ENCODE measurements at regions not wholly inside any gene's neighbourhood (a gene's known extent, or its start where the extent isn't known, plus 50 kb on each side); places are given as distances from the start of the nearest gene placed in this dataset.
"Not testable (repeated sequence)": the region's sequence is repeated elsewhere in the genome, so short reads cannot be mapped to it uniquely, and the experiment has no call there.

DNA sequence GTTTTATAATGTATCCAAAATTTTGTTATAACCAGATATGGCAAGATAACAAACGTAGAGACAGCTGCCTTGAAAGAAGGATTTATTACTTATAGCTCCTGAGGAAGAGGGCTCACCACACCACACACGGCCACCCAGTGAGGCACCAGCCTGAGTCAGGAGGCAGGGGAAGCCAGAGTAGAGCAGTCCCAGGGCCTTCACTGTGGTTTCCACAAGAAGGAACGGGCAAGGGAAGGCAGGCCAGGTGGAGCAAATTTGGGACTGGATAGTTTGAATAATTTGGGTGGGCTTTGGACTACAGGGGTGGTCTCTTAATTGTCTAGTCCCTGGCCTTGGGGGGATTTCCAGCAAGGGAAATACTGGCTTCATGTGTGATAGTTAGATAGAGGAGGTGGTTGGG is 72.5 kb downstream of the RRAGC start:
- no peak for DNase-seq

DNA sequence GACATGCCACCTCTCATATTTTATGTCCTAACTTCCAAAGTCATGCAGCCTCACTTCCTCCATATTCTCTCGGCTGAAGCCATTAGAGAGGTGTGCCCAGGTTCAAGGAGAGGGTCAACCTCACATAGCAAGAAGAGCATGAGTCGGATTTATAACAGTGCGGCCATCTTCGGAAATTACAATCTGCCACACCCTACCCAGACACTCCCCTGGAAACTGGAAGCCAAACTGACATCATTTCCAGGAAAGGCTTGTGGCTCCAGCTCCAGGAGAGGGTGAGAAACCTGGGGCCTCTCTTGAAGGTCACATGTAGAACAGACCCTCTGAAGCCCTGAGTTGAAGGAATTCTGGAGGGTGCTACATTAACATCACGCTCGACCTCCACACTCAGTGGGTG is 73.5 kb downstream of the RRAGC start:
- DNase-seq: no peak

DNA sequence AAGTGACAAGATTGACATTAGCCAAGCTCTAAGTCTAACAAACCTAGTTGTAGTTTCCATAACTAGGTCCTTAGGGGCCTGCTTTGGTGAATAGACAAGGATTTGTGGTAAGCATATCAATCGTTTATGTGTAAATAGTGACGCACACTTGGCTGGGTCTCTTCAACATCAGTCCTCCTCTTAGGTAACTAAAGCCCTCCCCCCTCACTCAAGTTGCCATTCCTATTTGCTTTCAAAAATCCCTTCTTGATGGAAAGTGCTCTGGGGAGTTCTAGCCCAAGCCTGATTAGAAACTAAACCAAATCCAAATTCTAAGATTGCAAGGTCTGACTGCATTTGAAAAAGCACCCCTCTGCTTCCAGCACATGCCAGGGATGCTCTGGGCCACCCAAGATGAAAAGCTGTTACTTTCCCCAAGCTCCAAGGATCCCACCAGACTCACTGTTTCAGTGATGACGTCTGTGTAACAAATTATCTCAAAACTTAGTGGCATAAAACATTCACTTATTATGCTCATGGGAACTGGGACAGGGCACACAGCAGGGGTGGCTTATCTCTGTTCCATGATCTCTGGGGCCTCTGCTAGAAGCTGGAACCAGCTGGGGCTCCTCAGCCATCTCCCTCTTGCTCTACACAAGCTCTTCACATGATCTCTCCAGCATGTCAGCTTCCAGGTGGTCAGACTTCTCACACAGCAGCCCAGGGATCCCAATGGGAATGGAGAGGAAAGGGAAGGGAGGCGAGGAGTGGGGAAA is 74.1 kb downstream of the RRAGC start:
- no peak for DNase-seq

DNA sequence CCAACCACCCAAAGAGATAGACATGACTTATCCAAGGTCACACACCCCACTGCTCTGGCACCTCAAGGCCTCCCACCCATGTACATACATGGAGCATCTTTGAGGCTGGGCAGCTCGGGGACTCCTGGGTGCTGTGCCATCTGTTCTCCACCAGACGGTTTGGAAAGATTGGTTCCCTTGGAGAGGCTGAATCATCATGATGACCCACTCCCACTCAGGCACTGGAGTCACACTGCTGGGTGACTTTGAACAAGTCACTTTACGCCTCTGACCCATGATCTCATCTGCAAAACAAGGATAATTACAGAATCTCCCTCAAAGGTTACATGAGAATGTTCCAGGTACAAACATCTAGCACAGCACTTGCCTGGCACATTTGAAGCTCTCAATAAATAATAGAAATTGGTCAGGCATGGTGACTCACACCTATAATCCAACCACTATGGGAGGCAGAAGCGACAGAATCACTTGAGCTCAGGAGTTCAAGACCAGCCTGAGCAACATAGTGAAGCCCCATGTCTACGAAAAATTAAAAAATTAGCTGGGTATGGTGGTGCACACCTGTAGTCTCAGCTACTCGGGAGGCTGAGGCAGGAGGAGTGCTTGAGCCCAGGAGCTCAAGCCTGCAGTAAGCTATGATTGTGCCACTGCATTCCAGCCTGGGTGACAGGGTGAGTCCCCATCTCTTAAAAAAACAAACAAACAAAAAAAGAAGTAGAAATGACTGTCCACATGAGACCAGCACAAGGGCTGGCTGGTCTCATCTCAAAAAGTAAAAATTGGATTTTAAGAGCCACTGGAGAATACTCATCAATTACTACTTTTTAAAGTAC is 74.9 kb downstream of the RRAGC start:
- no peak for DNase-seq

DNA sequence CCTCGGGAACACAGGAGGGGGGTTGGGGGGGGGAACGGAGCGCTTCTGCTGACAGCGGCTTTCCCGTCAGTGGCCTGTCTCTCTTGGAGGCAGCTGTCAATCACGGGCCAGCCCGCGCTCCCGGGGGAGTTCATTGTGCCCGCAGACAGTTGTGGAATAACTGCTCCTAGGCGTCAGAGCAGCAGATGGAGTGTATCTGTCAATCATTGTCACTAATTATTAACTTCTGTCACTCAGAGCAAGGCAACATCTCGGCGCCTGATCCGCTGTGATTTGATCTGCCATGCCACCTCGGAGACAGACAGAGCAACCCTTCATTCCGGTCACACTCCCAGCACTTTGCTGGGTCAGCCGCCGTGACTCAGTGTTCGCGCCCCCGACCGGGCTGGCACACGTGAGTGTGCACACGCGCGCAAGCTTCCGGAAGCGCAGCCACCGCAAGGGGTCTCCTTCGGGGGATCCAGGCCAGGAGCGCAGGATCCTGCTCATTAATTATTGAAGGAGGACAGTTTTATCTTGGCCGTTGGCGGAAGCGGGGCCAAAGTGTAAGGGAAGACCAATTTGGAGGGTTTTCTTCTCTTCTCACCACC is 75.8 kb downstream of the RRAGC start:
- DNase-seq: no peak

DNA sequence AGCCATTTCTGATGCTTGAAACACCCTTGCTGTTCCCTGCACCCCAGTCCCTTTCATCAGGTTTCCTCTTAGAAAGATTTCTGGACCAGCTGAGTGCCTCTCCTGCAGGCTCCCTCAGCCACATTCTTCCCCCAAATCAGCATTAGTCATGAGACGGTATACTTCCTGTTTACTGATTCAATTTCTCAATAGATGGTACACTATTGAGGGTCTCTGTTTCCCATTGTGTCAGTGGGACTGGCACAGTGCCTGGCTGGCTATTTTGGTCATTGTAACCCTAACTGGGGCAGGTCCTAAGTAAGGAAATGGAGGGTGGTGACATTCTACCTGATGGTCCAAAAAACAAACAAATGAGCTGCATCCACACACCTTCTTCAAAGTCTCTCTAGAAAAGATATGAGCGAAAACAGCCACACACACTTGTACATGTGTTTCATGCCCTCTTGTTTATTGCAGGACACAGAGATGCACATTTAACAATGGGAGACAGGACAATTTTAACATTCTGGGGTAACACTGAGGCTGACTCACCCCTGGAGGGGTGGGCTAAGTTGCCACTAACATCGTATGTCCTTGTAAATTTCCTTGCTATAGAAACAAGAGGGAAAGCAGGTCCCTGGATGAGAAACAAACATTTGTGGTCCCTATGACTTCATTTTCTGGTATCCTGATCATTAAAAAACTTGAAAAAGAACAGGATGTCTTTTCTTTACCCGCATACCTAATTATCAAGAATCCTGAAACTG is 77.5 kb downstream of the RRAGC start:
- no peak for DNase-seq

DNA sequence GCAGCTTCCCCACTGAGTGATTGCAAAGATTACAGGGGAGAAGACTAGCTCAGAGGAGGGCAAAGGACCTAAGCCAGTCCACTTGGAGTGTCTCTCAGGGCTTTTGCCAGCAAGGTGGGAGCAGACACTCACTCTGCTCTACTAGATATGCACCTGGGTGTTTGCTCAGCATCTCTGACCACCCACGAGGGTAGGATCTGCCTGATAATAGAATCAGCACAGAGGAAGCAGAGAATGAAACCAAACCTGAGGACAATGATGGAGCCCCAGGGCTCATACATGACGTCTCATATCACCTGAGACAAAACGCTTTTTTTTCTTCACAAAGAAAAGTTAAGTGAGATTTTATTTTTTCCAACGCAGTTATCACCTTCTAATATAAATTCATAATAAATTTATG is 79.4 kb downstream of the RRAGC start:
- no peak for DNase-seq

DNA sequence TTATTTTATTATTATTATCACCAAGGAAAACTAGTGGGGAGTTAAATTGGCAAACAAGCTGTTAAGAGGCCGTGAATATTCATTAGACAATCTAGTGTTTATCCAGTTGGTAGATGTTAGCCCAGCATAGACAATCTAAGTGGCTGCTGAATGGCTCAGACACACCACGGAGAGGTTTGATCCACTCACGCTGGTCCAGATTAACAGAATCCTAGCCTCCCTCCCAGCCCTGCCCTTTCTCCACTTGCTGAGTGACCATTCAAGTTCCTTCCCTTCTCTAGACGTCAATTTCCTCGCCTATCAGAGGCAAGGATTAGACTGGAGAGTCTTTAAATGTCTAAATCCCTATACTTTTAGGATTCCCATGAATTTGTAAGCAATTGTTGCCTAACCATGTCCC is 80.1 kb downstream of the RRAGC start:
- no peak for DNase-seq

DNA sequence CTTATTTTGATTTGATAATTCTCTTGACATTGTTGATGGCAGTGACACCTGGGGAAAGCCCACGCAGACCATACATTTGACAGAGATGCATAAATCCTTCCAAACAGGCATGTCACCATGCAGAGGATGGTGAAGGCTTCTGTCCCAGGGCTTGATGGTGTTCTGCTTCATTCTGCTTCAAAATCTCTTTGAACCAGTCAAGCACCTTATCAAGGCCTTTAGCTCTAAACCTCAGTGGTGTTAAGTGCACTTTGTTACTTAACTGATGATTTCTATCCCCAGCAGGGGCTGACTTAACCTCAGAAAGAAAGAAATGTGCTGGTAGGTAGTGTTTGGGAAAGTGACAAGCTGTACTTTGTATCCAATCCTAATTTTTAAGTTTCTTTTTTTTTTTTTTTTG is 81.1 kb downstream of the RRAGC start:
- no peak for DNase-seq

DNA sequence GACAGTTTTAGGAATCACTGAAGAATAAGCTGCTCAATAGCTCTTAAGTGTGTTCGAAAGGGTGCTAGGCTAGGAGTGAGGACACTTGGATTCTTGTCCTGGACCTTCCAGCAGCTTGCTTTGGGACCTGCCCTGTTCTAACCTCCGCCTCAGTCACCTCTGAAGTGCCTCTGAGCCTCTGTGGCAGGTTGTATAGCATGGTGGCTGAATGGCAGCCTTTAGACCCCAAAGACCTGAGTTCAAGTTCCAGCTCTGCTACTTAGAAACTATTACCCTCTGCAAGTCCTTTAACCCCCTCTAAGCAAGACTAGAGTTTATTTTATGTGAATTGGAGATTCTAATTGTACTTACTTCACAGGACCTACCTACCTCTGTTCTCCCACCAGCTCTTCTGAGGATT is 81.5 kb downstream of the RRAGC start:
- DNase-seq: no peak

DNA sequence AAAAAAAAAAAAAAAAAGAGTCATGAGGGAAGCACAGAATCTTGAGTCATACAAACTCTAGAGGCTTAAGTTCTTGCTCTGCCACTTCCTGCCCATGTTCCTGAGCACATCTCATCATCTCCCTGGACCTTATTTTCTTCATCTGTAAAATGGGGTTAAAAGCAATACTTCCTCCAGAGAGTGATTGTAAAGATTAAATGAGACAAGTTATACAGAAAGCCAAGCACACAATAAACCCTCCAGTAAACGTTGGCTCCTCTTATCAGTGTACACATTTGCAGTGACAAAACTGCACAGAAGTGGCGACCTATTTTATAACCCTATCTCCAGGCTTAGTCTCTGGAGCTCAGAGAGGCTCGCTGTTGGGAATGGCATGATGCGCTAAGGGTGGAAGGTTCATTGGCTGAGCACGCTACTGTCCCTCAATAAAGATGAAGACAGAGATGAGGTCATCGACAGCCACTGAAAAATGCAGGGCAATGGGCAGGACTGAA is 82.1 kb downstream of the RRAGC start:
- DNase-seq: no peak

DNA sequence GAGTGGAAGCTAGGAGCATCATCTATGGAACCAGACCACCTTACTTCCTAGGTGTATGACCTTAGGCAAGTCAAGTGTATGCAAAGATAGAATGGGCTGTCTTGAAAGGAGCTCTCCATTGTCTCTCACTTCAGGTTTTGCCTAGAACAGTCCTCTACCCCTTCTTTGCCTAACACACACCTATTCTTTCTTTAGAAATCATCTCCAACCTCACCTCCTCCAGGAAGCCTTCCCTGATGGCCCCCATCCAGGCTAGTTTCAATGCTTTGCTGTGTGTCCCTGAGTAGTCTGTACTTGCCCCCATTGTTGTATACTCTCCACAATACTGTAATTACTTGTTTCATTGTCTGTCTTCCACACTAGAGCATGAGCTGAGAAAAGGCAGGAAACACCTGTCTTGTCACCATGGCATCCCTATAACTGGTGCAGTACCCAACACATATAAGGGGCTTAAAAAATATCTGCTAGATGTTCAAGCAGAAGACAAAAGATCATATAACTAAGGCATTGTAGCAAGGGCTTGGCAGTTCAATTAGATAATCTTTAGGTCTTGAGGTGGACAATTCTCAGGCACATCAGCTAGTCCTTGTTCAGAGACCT is 83.0 kb downstream of the RRAGC start:
- no peak for DNase-seq

DNA sequence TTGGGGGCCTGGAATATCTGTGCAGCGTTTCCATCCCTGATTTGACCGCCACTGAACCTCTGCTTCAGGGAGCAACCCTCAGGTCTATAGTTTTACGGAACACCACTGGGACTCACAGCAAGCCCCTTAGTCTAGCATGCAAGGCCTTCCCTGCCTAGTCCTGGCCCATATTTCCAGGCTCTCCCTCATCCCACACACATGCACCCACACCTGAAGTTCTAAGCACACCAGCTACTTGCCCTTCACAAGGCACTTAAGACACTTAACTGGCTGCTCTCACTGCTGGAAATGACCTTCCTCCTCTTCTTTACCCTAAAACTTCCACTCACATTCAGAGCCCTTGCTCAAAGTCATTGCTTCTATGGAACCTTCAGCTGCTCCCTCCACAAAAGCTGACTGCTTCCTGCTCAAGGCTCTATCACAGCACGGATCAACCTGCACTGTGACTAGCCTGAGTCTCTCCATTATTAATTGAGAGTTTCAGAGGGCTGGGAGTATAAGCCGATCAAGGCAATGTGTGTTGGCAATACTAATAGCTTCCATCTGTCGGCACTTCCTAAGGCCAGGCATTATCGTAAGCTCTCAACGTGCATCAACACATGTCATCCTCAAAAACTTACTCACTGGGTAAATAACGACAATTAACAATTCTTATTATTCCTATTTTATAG is 84.3 kb downstream of the RRAGC start:
- DNase-seq: no peak

DNA sequence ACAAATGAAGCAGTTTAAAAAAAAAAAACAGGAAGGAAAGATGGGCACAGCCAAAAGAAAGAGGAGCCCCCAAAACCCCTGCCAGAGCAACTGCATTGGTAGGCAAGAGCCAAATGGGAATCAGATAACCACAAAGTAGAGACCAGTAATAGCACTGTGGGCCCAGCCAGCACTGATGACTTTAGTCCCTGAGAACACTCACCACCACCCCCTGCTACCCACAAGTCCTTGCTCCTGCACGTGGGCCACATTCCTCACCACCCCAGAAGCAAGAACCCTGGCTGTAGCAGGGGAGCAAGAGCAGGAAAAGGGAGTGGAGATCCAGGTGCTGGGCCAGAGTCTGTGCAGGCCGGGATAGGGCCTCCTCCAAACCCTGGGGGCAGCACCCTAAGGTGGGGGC is 86.1 kb downstream of the RRAGC start:
- DNase-seq: no peak

DNA sequence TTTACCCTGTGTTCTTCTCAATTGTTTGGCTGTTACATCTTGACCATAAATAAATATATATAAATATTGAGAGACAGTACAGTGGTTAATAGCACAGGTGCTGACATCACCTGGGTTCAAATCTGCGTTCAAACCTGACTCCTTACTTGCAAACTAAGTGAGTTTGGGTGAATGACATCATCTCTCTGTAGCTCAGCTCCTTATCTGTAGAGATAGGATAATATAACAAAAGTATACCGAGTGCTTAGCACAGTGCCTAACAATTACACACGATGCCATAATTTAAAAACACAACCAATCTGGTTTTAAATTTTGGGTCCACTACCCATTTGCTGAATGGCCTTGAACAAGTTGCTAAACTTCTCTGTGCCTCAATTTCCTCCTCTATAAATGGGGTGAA is 86.6 kb downstream of the RRAGC start:
- DNase-seq: no peak

DNA sequence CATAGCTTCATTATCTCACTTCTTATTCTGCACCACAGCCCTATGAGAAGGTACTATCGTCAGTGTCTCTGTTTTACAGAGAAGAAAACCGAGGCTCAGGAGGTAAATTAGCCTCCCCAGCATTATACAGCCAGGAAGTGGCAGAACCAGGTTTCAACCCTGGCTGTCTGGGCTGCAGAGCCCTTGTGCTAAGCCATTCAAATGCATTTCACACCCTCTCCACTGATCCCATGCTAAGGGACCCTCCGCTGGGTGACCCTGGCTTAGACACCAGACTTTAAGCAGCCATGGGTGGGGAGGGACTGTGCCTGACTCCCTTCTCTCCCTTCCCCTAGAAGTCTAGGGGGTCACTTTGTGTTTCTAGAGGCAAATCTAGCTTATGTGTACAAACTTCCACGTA is 87.5 kb downstream of the RRAGC start:
- DNase-seq: no peak

DNA sequence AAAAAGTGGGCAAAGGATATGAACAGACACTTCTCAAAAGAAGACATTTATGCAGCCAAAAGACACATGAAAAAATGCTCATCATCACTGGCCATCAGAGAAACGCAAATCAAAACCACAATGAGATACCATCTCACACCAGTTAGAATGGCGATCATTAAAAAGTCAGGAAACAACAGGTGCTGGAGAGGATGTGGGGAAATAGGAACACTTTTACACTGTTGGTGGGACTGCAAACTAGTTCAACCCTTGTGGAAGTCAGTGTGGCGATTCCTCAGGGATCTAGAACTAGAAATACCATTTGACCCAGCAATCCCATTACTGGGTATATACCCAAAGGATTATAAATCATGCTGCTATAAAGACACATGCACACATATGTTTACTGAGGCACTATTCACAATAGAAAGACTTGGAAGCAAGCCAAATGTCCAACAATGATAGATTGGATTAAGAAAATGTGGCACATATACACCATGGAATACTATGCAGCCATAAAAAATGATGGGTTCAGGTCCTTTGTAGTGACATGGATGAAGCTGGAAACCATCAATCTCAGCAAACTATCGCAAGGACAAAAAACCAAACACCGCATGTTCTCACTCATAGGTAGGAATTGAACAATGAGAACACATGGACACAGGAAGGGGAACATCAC is 88.9 kb downstream of the RRAGC start:
- DNase-seq: not testable (repeated sequence)

DNA sequence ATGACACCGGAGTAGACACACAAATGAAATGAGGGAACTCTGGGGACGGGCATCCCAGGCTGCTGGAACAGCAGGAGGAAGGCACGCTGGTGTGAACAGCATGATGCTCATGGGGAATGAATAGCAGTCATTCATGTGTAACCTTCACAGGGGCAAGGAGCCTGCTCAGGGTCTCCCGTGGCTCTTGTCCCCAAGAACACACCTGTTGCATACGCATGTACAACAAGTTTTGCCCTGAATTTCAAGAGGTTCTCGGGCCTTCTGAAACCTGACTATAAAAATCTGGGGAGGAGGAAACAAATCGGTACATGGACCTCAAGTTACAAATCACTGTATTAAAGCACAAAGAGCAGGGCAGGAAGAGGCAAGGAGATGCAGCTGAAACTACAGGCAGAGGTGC is 93.4 kb downstream of the RRAGC start:
- DNase-seq: no peak

DNA sequence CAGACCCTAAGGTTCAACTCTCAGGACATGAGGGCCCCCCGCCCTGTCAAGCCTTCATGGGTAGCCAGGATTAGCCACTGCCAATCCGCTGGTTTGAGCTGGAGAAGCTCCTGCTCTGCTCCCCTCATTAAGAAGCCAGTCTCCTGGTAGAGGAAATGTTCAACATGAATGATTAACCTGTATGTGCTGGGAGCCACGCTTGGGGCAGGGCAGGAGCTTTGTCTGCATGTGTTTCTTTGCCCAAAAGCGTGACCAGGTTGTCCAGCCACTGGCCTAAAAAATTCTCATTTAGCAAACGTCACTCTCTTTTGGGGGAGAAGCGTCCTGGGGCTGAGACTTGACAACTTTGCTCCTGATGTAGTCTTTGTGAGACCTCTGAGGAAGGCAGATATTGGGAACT is 96.5 kb downstream of the RRAGC start:
- no peak for DNase-seq

DNA sequence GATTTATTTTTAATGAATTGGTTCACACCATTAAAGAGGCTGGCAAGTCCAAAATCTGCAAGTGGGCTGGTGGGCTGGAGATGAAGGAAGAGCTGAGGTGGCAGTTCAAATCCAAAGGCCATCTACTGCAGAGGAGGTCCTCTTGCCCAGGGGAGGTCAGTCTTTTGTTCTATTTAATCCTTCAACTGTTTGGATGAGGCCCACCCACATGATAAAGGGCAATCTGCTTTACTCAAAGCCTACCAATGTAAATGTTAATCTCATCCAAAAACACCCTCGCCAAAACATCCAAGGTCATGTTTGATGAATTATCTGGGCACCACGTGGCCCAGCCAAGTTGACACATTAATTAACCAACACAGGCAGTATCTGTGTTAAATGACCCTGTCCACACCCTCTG is 99.0 kb downstream of the RRAGC start:
- no peak for DNase-seq

DNA sequence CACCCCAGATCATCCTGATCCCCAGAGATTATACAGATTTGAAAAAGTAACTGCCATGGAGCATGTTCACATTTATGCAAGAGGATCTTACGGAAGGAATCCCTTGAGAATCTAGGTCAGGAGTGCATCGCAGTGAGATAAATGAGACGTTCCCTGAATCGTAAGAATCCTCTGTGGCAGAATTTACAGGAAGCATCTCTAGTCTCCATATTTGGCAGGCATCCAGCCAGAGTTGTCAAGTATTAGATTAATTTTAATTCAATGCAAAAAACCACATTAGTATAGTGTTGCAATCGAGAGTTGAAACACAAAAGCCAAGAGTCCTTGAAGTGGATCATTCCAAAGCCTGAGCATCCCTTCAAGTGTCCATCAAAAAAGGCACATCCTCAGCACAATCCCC is 100.8 kb downstream of the RRAGC start:
- no peak for DNase-seq

Measured in NCI-H774 (cell line).